Spleen (tissue), 7 donors: ENCODE measurements at regions not wholly inside any gene's neighbourhood (a gene's known extent, or its start where the extent isn't known, plus 50 kb on each side); places are given as distances from the start of the nearest gene placed in this dataset.

Experiments used
- POLR2AphosphoS5 ChIP-seq, 3 donors: sonication (generic); formaldehyde crosslinking; IDR thresholded peaks; one replicate each; pipeline ENCODE4 v1.5.1; 2017; ENCODE audit warnings: antibody characterized with exemption in 3 of 3
- TF ChIP-seq, protein P1 (sequence below), 11 experiments: fragments of 200-600 bp in 7 of 11; fragments of 450-650 bp in 4 of 11; sonication (generic) in 4 of 11; IDR thresholded peaks in 8 of 11; conservative IDR thresholded peaks in 3 of 11; 1 replicate in 7 of 11; 2 replicates in 4 of 11; pipeline versions ENCODE4 v1.4.0 to v1.8.0; 2016 to 2021; ENCODE audit warnings: antibody characterized with exemption in 11 of 11, inconsistent platforms in 4 of 11, mild to moderate bottlenecking in 1 of 11
- donor health status: DM: no; HTN: no; CAD: no; lungs with moderate emphysema.
- donor health status: DM: no; HTN: no; CAD: no.
- donor health status: DM: no; HTN: no; CAD: no.

- no peak for TF ChIP-seq POLR2AphosphoS5 (IDR thresholded peaks at IDR 0.05)
- TF ChIP-seq, protein P1, sequence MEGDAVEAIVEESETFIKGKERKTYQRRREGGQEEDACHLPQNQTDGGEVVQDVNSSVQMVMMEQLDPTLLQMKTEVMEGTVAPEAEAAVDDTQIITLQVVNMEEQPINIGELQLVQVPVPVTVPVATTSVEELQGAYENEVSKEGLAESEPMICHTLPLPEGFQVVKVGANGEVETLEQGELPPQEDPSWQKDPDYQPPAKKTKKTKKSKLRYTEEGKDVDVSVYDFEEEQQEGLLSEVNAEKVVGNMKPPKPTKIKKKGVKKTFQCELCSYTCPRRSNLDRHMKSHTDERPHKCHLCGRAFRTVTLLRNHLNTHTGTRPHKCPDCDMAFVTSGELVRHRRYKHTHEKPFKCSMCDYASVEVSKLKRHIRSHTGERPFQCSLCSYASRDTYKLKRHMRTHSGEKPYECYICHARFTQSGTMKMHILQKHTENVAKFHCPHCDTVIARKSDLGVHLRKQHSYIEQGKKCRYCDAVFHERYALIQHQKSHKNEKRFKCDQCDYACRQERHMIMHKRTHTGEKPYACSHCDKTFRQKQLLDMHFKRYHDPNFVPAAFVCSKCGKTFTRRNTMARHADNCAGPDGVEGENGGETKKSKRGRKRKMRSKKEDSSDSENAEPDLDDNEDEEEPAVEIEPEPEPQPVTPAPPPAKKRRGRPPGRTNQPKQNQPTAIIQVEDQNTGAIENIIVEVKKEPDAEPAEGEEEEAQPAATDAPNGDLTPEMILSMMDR (IDR thresholded peaks at IDR 0.05 in 8 of 11, conservative IDR thresholded peaks at IDR 0.05 in 3 of 11) = no peak
Observed at GRCh38 chr5:27906931-27907601, 868.7 kb upstream of the CDH9 start.
